HepG2 (cell line): ENCODE measurements at regions not wholly inside any gene's neighbourhood (a gene's known extent, or its start where the extent isn't known, plus 50 kb on each side); places are given as distances from the start of the nearest gene placed in this dataset.

Source experiments
- ATF7 ChIP-seq, 2 experiments: fragments of 450-650 bp in 1 of 2; sonication (generic) in 1 of 2; formaldehyde crosslinking in 1 of 2; IDR thresholded peaks; 2 replicates each; pipeline versions ENCODE4 v1.4.0 to v1.6.1; 2016 to 2020; ENCODE audit warnings: antibody characterized with exemption in 1 of 2, mild to moderate bottlenecking in 1 of 2, missing genetic modification reagents in 1 of 2
- POLR2A ChIP-seq, 2 experiments: IDR thresholded peaks; 2 replicates each; pipeline ENCODE4 v1.6.1; 2011; ENCODE audit warnings: low read depth in 2 of 2, low read length in 2 of 2, mild to moderate bottlenecking in 1 of 2, moderate library complexity in 1 of 2; ENCODE audit not compliant: insufficient read depth in 1 of 2

DNA sequence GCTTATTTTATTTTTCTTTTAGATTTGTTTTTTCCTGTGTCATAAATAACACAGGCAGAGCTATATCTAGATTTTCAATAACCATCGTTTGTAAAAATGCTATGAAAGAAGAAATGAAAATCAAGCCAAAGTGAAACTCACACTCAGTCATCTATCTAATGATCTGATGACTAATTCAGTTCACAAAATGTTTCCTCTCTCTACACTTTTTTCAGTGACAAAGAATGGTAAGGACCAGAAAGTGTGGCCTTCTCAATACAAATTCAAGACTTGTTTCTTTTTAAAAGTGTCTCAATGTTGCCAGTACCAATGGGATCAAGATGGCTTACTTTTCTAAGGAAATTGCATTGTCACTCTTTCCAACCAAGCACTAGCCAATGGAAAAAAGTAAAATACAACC, 282.8 kb upstream of the PKN2 start:
- TF ChIP-seq ATF7 (IDR thresholded peaks at IDR 0.05) (no peak), ATF7 (CRISPR knock-in tag; IDR thresholded peaks at IDR 0.05) (no peak), POLR2A (IDR thresholded peaks at IDR 0.05; ENCODE audit: insufficient read depth in 1 of 2, low read depth in 2 of 2, low read length in 2 of 2) (no peak)
